Esophagus squamous epithelium (tissue), 4 donors: ENCODE measurements at regions not wholly inside any gene's neighbourhood (a gene's known extent, or its start where the extent isn't known, plus 50 kb on each side); places are given as distances from the start of the nearest gene placed in this dataset.

Source experiments
- POLR2A ChIP-seq, 4 donors: fragments of 450-650 bp; IDR thresholded peaks; one replicate each; pipeline ENCODE4 v1.6.1; 2017; ENCODE audit warnings: antibody characterized with exemption in 4 of 4, mild to moderate bottlenecking in 4 of 4, moderate library complexity in 3 of 4
- TF ChIP-seq, protein P1 (sequence below), 6 experiments: fragments of 450-650 bp in 4 of 6; fragments of 200-600 bp in 2 of 6; sonication (generic) in 2 of 6; IDR thresholded peaks; one replicate each; pipeline ENCODE4 v1.5.1; 2016 to 2019; ENCODE audit warnings: antibody characterized with exemption in 6 of 6, mild to moderate bottlenecking in 4 of 6, moderate library complexity in 4 of 6

DNA sequence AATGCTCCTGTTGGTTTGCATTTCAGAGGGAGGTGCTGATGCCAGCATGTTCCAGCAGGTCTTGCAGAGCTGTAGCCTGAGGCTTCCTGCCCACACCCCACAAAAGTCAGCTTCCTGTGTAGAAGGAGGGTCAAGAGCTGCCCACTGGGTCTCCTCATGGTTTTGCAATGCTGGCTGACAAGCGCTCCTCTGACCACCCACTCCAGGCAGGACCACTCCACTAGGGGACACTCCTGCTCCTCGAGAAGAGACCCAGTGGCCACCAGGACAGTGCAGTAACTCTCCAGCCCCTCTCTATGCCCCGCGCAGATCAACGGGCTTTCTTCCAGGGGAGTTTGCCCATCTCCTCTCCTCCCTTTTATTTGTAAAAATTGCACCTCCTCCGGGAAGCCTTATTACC is 72.9 kb upstream of the UQCRFS1 start:
- TF ChIP-seq, protein P1, sequence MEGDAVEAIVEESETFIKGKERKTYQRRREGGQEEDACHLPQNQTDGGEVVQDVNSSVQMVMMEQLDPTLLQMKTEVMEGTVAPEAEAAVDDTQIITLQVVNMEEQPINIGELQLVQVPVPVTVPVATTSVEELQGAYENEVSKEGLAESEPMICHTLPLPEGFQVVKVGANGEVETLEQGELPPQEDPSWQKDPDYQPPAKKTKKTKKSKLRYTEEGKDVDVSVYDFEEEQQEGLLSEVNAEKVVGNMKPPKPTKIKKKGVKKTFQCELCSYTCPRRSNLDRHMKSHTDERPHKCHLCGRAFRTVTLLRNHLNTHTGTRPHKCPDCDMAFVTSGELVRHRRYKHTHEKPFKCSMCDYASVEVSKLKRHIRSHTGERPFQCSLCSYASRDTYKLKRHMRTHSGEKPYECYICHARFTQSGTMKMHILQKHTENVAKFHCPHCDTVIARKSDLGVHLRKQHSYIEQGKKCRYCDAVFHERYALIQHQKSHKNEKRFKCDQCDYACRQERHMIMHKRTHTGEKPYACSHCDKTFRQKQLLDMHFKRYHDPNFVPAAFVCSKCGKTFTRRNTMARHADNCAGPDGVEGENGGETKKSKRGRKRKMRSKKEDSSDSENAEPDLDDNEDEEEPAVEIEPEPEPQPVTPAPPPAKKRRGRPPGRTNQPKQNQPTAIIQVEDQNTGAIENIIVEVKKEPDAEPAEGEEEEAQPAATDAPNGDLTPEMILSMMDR (IDR thresholded peaks at IDR 0.05), result peak in 1 of 6 experiments; percentile 6
- no peak for TF ChIP-seq POLR2A (IDR thresholded peaks at IDR 0.05)
